GM12872 (cell line): ENCODE measurements at regions not wholly inside any gene's neighbourhood (a gene's known extent, or its start where the extent isn't known, plus 50 kb on each side); places are given as distances from the start of the nearest gene placed in this dataset.

Source experiments
- CTCF ChIP-seq: IDR thresholded peaks from 3 replicates; pipeline ENCODE4 v1.5.1; 2011; ENCODE audit warnings: low read depth, mild to moderate bottlenecking, low read length, moderate library complexity; ENCODE audit not compliant: insufficient read depth

GRCh38 chr2:64899081-64899865 lies 89.9 kb upstream of the SLC1A4 start:
- no peak for TF ChIP-seq CTCF

- no peak for TF ChIP-seq CTCF
These were observed 84.5 kb upstream of the SLC1A4 start for GRCh38 chr2:64904413-64905329.

- 0 out of 3 replicates have a peak, but pooled peaks have one; percentile 10 for TF ChIP-seq CTCF
These were observed 83.7 kb upstream of the SLC1A4 start for GRCh38 chr2:64905338-64906024.

GRCh38 chr2:64906853-64907536 lies 82.2 kb upstream of the SLC1A4 start:
- no peak for TF ChIP-seq CTCF

- TF ChIP-seq CTCF: no peak
These were observed 80.8 kb upstream of the SLC1A4 start for GRCh38 chr2:64908406-64908805.

GRCh38 chr2:64910523-64910922 lies 78.7 kb upstream of the SLC1A4 start:
- TF ChIP-seq CTCF: no peak
